Suppressor macrophage (primary cell): ENCODE measurements at regions not wholly inside any gene's neighbourhood (a gene's known extent, or its start where the extent isn't known, plus 50 kb on each side); places are given as distances from the start of the nearest gene placed in this dataset.
"Not testable (repeated sequence)": the region's sequence is repeated elsewhere in the genome, so short reads cannot be mapped to it uniquely, and the experiment has no call there.

Experiments used
- DNase-seq, 4 experiments: peaks; one replicate each; pipeline ENCODE4 v3.0.0-alpha.2; 2020 to 2022

- DNase-seq = peak in 1 of 4 experiments; percentile 3
These were observed 334.0 kb upstream of the NDST3 start for GRCh38 chr4:117700111-117700892.

GRCh38 chr4:117702353-117702752 is 331.9 kb upstream of the NDST3 start:
- DNase-seq = no peak

GRCh38 chr4:117704721-117705120 is 329.6 kb upstream of the NDST3 start:
- DNase-seq = no peak

- no peak for DNase-seq
These were observed 293.6 kb upstream of the NDST3 start for GRCh38 chr4:117740736-117741135.

- DNase-seq = not testable (repeated sequence)
These were observed 288.9 kb upstream of the NDST3 start for GRCh38 chr4:117745379-117745778.

GRCh38 chr4:117755438-117755837 is 278.8 kb upstream of the NDST3 start:
- DNase-seq = no peak

- no peak for DNase-seq
These were observed 265.7 kb upstream of the NDST3 start for GRCh38 chr4:117768610-117769009.

GRCh38 chr4:117770269-117771102 is 263.8 kb upstream of the NDST3 start:
- DNase-seq = no peak

GRCh38 chr4:117771647-117772337 is 262.5 kb upstream of the NDST3 start:
- DNase-seq = no peak

- peak in 2 of 4 experiments; percentile 13 to 20 for DNase-seq
These were observed 261.0 kb upstream of the NDST3 start for GRCh38 chr4:117773064-117773936.

GRCh38 chr4:117777721-117778120 is 256.6 kb upstream of the NDST3 start:
- no peak for DNase-seq

GRCh38 chr4:117783716-117784115 is 250.6 kb upstream of the NDST3 start:
- no peak for DNase-seq

GRCh38 chr4:117784266-117784665 is 250.0 kb upstream of the NDST3 start:
- DNase-seq = no peak

- no peak for DNase-seq
These were observed 247.7 kb upstream of the NDST3 start for GRCh38 chr4:117786566-117786965.

GRCh38 chr4:117793845-117794480 is 240.3 kb upstream of the NDST3 start:
- DNase-seq = no peak

GRCh38 chr4:117796677-117797076 is 237.6 kb upstream of the NDST3 start:
- no peak for DNase-seq

GRCh38 chr4:117800636-117801035 is 233.7 kb upstream of the NDST3 start:
- DNase-seq = no peak

- no peak for DNase-seq
These were observed 232.5 kb upstream of the NDST3 start for GRCh38 chr4:117801756-117802155.

- DNase-seq = no peak
These were observed 222.6 kb upstream of the NDST3 start for GRCh38 chr4:117811731-117812130.

- no peak for DNase-seq
These were observed 219.7 kb upstream of the NDST3 start for GRCh38 chr4:117814277-117815246.
